H1 (cell line): ENCODE measurements at regions not wholly inside any gene's neighbourhood (a gene's known extent, or its start where the extent isn't known, plus 50 kb on each side); places are given as distances from the start of the nearest gene placed in this dataset.

ENCODE experiments used
- CTCF ChIA-PET: fragments of 300-600 bp; sonication (Branson Sonifier 250); formaldehyde crosslinking; loops from one replicate; lab custom pipeline; 2021; ENCODE audit not compliant: partially characterized antibody; lab: Charles Lee
- POLR2A ChIA-PET: fragments of 300-600 bp; sonication (Branson Sonifier 250); formaldehyde crosslinking; loops from one replicate; lab custom pipeline; 2021; ENCODE audit warnings: inconsistent platforms; ENCODE audit not compliant: partially characterized antibody; lab: Charles Lee
- DNase-seq, 2 experiments: peaks; one replicate each; pipeline versions ENCODE4 v3.0.0 to v3.0.0-alpha.2; 2010 to 2022; ENCODE audit warnings: low spot score in 2 of 2, low read depth in 1 of 2, mixed read lengths in 1 of 2
- FAIRE-seq: peaks from 2 replicates; lab custom pipeline; 2011; peaks lifted over from hg19 to GRCh38; lab: Jason Lieb, UNC
- H2AFZ ChIP-seq: 2 replicates; pipeline ENCODE4 v1.8.1; 2012; ENCODE audit warnings: low read length, inconsistent platforms
- H2AK5ac ChIP-seq: 2 replicates; pipeline ENCODE4 v1.6.1; 2013; ENCODE audit warnings: low read depth, low read length
- H2BK120ac ChIP-seq: replicated peaks from 2 replicates; pipeline ENCODE3; 2013; ENCODE audit warnings: low read depth, low read length, inconsistent platforms
- H2BK12ac ChIP-seq: 2 replicates; pipeline ENCODE4 v1.6.1; 2013; ENCODE audit warnings: low read depth, low read length
- H2BK15ac ChIP-seq: 2 replicates; pipeline ENCODE4 v1.6.1; 2013; ENCODE audit warnings: low read length
- H2BK20ac ChIP-seq: 2 replicates; pipeline ENCODE4 v1.6.1; 2013; ENCODE audit warnings: low read length
- H2BK5ac ChIP-seq: 2 replicates; pipeline ENCODE4 v1.6.1; 2013; ENCODE audit warnings: low read depth, low read length
- H3K14ac ChIP-seq: 2 replicates; pipeline ENCODE4 v1.6.1; 2013; ENCODE audit warnings: inconsistent platforms; ENCODE audit not compliant: insufficient read length
- H3K18ac ChIP-seq: 2 replicates; pipeline ENCODE4 v1.6.1; 2013; ENCODE audit warnings: low read length; ENCODE audit errors: extremely low read depth
- H3K23ac ChIP-seq: 2 replicates; pipeline ENCODE4 v1.6.1; 2013; ENCODE audit warnings: inconsistent platforms; ENCODE audit not compliant: insufficient read length
- H3K23me2 ChIP-seq: 2 replicates; pipeline ENCODE4 v1.6.1; 2013; ENCODE audit warnings: low read depth, low read length
- H3K27ac ChIP-seq: 2 replicates; pipeline ENCODE4 v1.6.1; 2011; ENCODE audit warnings: low read depth, low read length, inconsistent platforms
- H3K27me3 ChIP-seq, 4 experiments: replicated peaks in 1 of 4; 1 replicate in 1 of 4; 2 replicates in 3 of 4; pipeline versions ENCODE4 v1.6.1 to v1.8.1; 2011 to 2013; ENCODE audit warnings: low read length in 3 of 4, mild to moderate bottlenecking in 3 of 4, inconsistent platforms in 2 of 4, mixed read lengths in 2 of 4, moderate library complexity in 1 of 4; ENCODE audit not compliant: control insufficient read depth in 3 of 4, insufficient read depth in 3 of 4; ENCODE audit errors: extremely low read depth in 1 of 4
- H3K36me3 ChIP-seq, 4 experiments: 2 replicates each; pipeline versions ENCODE4 v1.6.1 to v1.8.1; 2011 to 2013; ENCODE audit warnings: mild to moderate bottlenecking in 4 of 4, low read length in 3 of 4, moderate library complexity in 2 of 4, control low read depth in 1 of 4, inconsistent platforms in 1 of 4; ENCODE audit not compliant: insufficient read depth in 4 of 4, control insufficient read depth in 2 of 4
- H3K4ac ChIP-seq: replicated peaks from 2 replicates; pipeline ENCODE3; 2013; ENCODE audit warnings: low read length, low read depth, mixed read lengths, inconsistent platforms; ENCODE audit not compliant: insufficient read length
- H3K4me1 ChIP-seq, 4 experiments: replicated peaks in 1 of 4; 1 replicate in 1 of 4; 2 replicates in 3 of 4; pipeline versions ENCODE4 v1.6.1 to v1.8.1; 2011 to 2013; ENCODE audit warnings: low read length in 3 of 4, inconsistent platforms in 2 of 4, mixed read lengths in 1 of 4; ENCODE audit not compliant: insufficient read depth in 4 of 4, control insufficient read depth in 3 of 4
- H3K4me2 ChIP-seq, 2 experiments: 2 replicates each; pipeline versions ENCODE4 v1.6.1 to v1.8.1; 2011 to 2013; ENCODE audit warnings: low read depth in 2 of 2, low read length in 2 of 2, control low read depth in 1 of 2, inconsistent platforms in 1 of 2, mild to moderate bottlenecking in 1 of 2; ENCODE audit not compliant: insufficient read depth in 1 of 2
- H3K4me3 ChIP-seq, 4 experiments: fragments of 200-600, 300-600 bp in 1 of 4; sonication (generic), shearing (Covaris generic), sonication (Bioruptor Twin) in 1 of 4; 2 replicates each; pipeline versions ENCODE4 v1.5.1 to v1.8.1; 2011 to 2016; ENCODE audit warnings: low read length in 4 of 4, low read depth in 3 of 4, control low read depth in 2 of 4, inconsistent platforms in 2 of 4, mild to moderate bottlenecking in 2 of 4, mixed read lengths in 1 of 4, moderate library complexity in 1 of 4; ENCODE audit not compliant: insufficient read depth in 2 of 4; ENCODE audit errors: extremely low read depth in 1 of 4
- H3K56ac ChIP-seq: replicated peaks from 2 replicates; pipeline ENCODE3; 2013; ENCODE audit warnings: low read depth, mild to moderate bottlenecking, mixed read lengths, low read length, inconsistent platforms; ENCODE audit not compliant: insufficient read length
- H3K79me1 ChIP-seq: 2 replicates; pipeline ENCODE4 v1.6.1; 2013; ENCODE audit warnings: low read depth, low read length, control low read depth
- H3K79me2 ChIP-seq, 2 experiments: 2 replicates each; pipeline versions ENCODE4 v1.6.1 to v1.8.1; 2012 to 2013; ENCODE audit warnings: low read length in 2 of 2, mild to moderate bottlenecking in 2 of 2, inconsistent platforms in 1 of 2; ENCODE audit not compliant: insufficient read depth in 2 of 2, control insufficient read depth in 1 of 2
- H3K9ac ChIP-seq, 4 experiments: replicated peaks in 1 of 4; 1 replicate in 1 of 4; 2 replicates in 3 of 4; pipeline versions ENCODE4 v1.6.1 to v1.8.1; 2011 to 2013; ENCODE audit warnings: low read depth in 3 of 4, low read length in 3 of 4, control low read depth in 2 of 4, mild to moderate bottlenecking in 2 of 4, moderate library complexity in 2 of 4, inconsistent platforms in 1 of 4; ENCODE audit errors: extremely low read depth in 1 of 4
- H3K9me3 ChIP-seq, 2 experiments: 2 replicates each; pipeline versions ENCODE4 v1.6.1 to v1.8.1; 2012 to 2013; ENCODE audit warnings: mild to moderate bottlenecking in 2 of 2, moderate library complexity in 2 of 2, control low read depth in 1 of 2, inconsistent platforms in 1 of 2, low read depth in 1 of 2, low read length in 1 of 2, mixed read lengths in 1 of 2; ENCODE audit not compliant: insufficient read depth in 2 of 2
- H4K20me1 ChIP-seq, 2 experiments: replicated peaks in 1 of 2; 2 replicates each; pipeline versions ENCODE3 to v1.8.1; 2011 to 2013; ENCODE audit warnings: inconsistent platforms in 2 of 2, low read length in 2 of 2, mild to moderate bottlenecking in 1 of 2; ENCODE audit not compliant: insufficient read depth in 2 of 2, control insufficient read depth in 1 of 2
- H4K5ac ChIP-seq: 2 replicates; pipeline ENCODE4 v1.6.1; 2013; ENCODE audit warnings: low read length, low read depth, mixed read lengths, inconsistent platforms; ENCODE audit not compliant: insufficient read length
- H4K8ac ChIP-seq: 2 replicates; pipeline ENCODE4 v1.8.0; 2013; ENCODE audit warnings: mild to moderate bottlenecking, moderate library complexity, low read length, inconsistent platforms; ENCODE audit not compliant: insufficient read depth; ENCODE audit errors: extremely low read depth
- H4K91ac ChIP-seq: replicated peaks from 2 replicates; pipeline ENCODE3; 2013; ENCODE audit warnings: low read length, mixed read lengths, inconsistent platforms; ENCODE audit not compliant: insufficient read length
- ATF3 ChIP-seq: IDR thresholded peaks from 2 replicates; pipeline ENCODE4 v1.6.1; 2011; ENCODE audit warnings: low read depth, mild to moderate bottlenecking, low read length; ENCODE audit not compliant: insufficient read depth
- BCL11A ChIP-seq, 2 experiments: IDR thresholded peaks; one replicate each; pipeline ENCODE4 v1.6.1; 2011; ENCODE audit warnings: low read depth in 2 of 2, low read length in 2 of 2, mild to moderate bottlenecking in 2 of 2
- CBX5 ChIP-seq: fragments of 300-800, 300-1000 bp; sonication (generic); IDR thresholded peaks from 2 replicates; pipeline ENCODE4 v1.7.1; 2016; ENCODE audit warnings: antibody characterized with exemption, low read length, low read depth
- CEBPB ChIP-seq: IDR thresholded peaks from 2 replicates; pipeline ENCODE4 v1.6.1; 2012; ENCODE audit warnings: low read depth, low read length
- CHD1 ChIP-seq: IDR thresholded peaks from 2 replicates; pipeline ENCODE4 v1.6.1; 2012; ENCODE audit warnings: low read depth, low read length, improper control_type of control experiment
- CHD2 ChIP-seq: IDR thresholded peaks from 2 replicates; pipeline ENCODE4 v1.6.1; 2012; ENCODE audit warnings: low read length, improper control_type of control experiment
- CREB1 ChIP-seq: IDR thresholded peaks from 2 replicates; pipeline ENCODE4 v1.6.1; 2012; ENCODE audit warnings: inconsistent platforms
- EZH2 ChIP-seq: fragments of 200-600 bp; sonication (generic); IDR thresholded peaks from 2 replicates; pipeline ENCODE4 v1.7.1; 2012; ENCODE audit warnings: low read depth, mild to moderate bottlenecking, moderate library complexity, low read length, inconsistent platforms; ENCODE audit not compliant: severe bottlenecking
- GABPA ChIP-seq: IDR thresholded peaks from 2 replicates; pipeline ENCODE4 v1.6.1; 2011; ENCODE audit warnings: mild to moderate bottlenecking, low read length, moderate library complexity, borderline replicate concordance; ENCODE audit not compliant: insufficient read depth
- NANOG ChIP-seq: IDR thresholded peaks from 2 replicates; pipeline ENCODE4 v1.6.1; 2011; ENCODE audit warnings: low read length, low read depth, mild to moderate bottlenecking, inconsistent platforms; ENCODE audit not compliant: insufficient read depth, poor library complexity, severe bottlenecking
- NRF1 ChIP-seq: IDR thresholded peaks from 2 replicates; pipeline ENCODE4 v1.6.1; 2011; ENCODE audit warnings: mild to moderate bottlenecking, low read depth, low read length, improper control_type of control experiment
- RBBP5 ChIP-seq: IDR thresholded peaks from 2 replicates; pipeline ENCODE4 v1.7.1; 2012; ENCODE audit warnings: low read depth, mild to moderate bottlenecking, inconsistent platforms, low read length, moderate library complexity, borderline replicate concordance
- SIX5 ChIP-seq: IDR thresholded peaks from 2 replicates; pipeline ENCODE4 v1.6.1; 2011; ENCODE audit warnings: mild to moderate bottlenecking, low read depth, low read length
- SRF ChIP-seq: IDR thresholded peaks from 2 replicates; pipeline ENCODE4 v1.6.1; 2011; ENCODE audit warnings: mild to moderate bottlenecking, low read depth, low read length, moderate library complexity
- SUZ12 ChIP-seq: fragments of 200-600 bp; sonication (generic); IDR thresholded peaks from 2 replicates; pipeline ENCODE4 v1.6.1; 2012; ENCODE audit warnings: mild to moderate bottlenecking, inconsistent platforms, low read length, moderate library complexity, mixed read lengths
- WGBS, 2 experiments: shearing (Covaris generic) in 1 of 2; methylation state at CpG; one replicate each; pipeline versions ENCODE4 v1.1.6 to v1.1.7; 2013 to 2015; ENCODE audit warnings: low lambda C conversion rate in 2 of 2, mixed read lengths in 2 of 2, inconsistent platforms in 1 of 2, low coverage in 1 of 2, missing lambda C conversion rate in 1 of 2; ENCODE audit not compliant: insufficient replicate concordance in 2 of 2, insufficient coverage in 1 of 2, insufficient read length in 1 of 2; ENCODE audit errors: extremely low coverage in 1 of 2, missing lambda C conversion rate in 1 of 2; 5-methylcytosine and 5-hydroxymethylcytosine counted together

- H2BK120ac ChIP-seq: no peak overlapping the region
- WGBS, 2 experiments: 91% methylated on average over 4 of the region's 4 CpGs; no CpG with 5 or more reads in 1 of the 2 experiments
- TF ChIP-seq SRF (no peak), ATF3 (no peak), RBBP5 (no peak), CEBPB (no peak), BCL11A (IDR thresholded peaks at IDR 0.05; ENCODE audit: low read depth in 2 of 2, low read length in 2 of 2) (no peak), CBX5 (no peak), SIX5 (no peak), NANOG (no peak), NRF1 (no peak), SUZ12 (no peak), CHD1 (no peak), CREB1 (no peak), GABPA (no peak), CHD2 (no peak), EZH2 (no peak)
Measured at GRCh38 chr1:37286881-37287280, 187.5 kb upstream of the ZC3H12A start.

More at GRCh38 chr1:37286881-37287280, 187.5 kb upstream of the ZC3H12A start:
- Histone ChIP-seq H3K27me3 (no peaks in the 10 kb centered on the region; a peak in 1 of 7 replicates), H4K5ac (no peak overlapping the region), H3K4me2 (no peak overlapping the region), H3K18ac (no peak overlapping the region), H4K91ac (no peak overlapping the region), H3K4me3 (no peak overlapping the region), H2BK5ac (no peak overlapping the region), H3K36me3 (no peaks in the 10 kb centered on the region), H2AFZ (no peak overlapping the region), H3K9me3 (no peaks in the 10 kb centered on the region), H3K4me1 (peaks cover 0 to 2% (median 0%) of the 10 kb centered on the region in 4 experiments; a peak in 2 of 7 replicates), H3K23ac (no peak overlapping the region), H4K20me1 (no peaks in the 10 kb centered on the region), H3K4ac (no peak overlapping the region), H4K8ac (no peak overlapping the region), H2BK20ac (no peak overlapping the region), H3K56ac (no peak overlapping the region), H3K79me2 (no peaks in the 10 kb centered on the region), H3K79me1 (no peaks in the 10 kb centered on the region), H3K27ac (no peak overlapping the region), H3K23me2 (no peaks in the 10 kb centered on the region), H2BK15ac (0 out of 2 replicates have a peak overlapping the region, but pooled peaks have one; percentile 5), H2AK5ac (no peak overlapping the region), H2BK12ac (peak overlapping the region; percentile 33; the same call in 1 of the 2 replicates), H3K14ac (no peak overlapping the region), H3K9ac (no peak overlapping the region)
- FAIRE-seq (no peak), DNase-seq (no peak)
- ChIA-PET POLR2A (interaction anchor here (0.6 to 0.7 kb wide), 2 partner anchors 14 to 227 kb away, joined by 3 read pairs; no protein-coding TSS in a partner anchor), CTCF (interaction anchor here (1.2 to 1.4 kb wide), 3 partner anchors 13 to 422 kb away, joined by 3 to 4 read pairs (median 3); no protein-coding TSS in a partner anchor)
